WTC11 (cell line): ENCODE measurements at regions not wholly inside any gene's neighbourhood (a gene's known extent, or its start where the extent isn't known, plus 50 kb on each side); places are given as distances from the start of the nearest gene placed in this dataset.
A peak's percentile ranks its signal among the peaks of the same experiment; 100 is the strongest.

Source experiments
- ATAC-seq: fragments of 200-7000 bp; cut with Tn5 transposase; 2 replicates; pipeline ENCODE4 v1.10.0; 2021; ENCODE audit warnings: mild to moderate bottlenecking, moderate library complexity
- CTCF ChIA-PET: fragments of 300-600 bp; sonication (Branson Sonifier 250); formaldehyde crosslinking; loops from one replicate; lab custom pipeline; 2021; ENCODE audit warnings: antibody characterized with exemption; lab: Charles Lee
- POLR2A ChIA-PET: fragments of 350-600 bp; sonication (Branson Sonifier 250); formaldehyde crosslinking; loops from one replicate; lab custom pipeline; 2021; ENCODE audit warnings: antibody characterized with exemption; lab: Charles Lee
- DNase-seq: peaks from one replicate; pipeline ENCODE4 v3.0.0; 2021; ENCODE audit warnings: low spot score
- H3K27ac Mint-ChIP-seq: 2 replicates; pipeline ENCODE4 v1.8.0; 2021; ENCODE audit warnings: mixed read lengths
- H3K27me3 Mint-ChIP-seq: 2 replicates; pipeline ENCODE4 v1.8.0; 2021; ENCODE audit warnings: low read depth, mild to moderate bottlenecking, moderate library complexity, mixed read lengths
- H3K36me3 Mint-ChIP-seq: 2 replicates; pipeline ENCODE4 v1.8.0; 2021; ENCODE audit warnings: mixed read lengths
- H3K4me1 Mint-ChIP-seq: 2 replicates; pipeline ENCODE4 v1.8.0; 2022; ENCODE audit warnings: mixed read lengths
- H3K4me3 Mint-ChIP-seq: 2 replicates; pipeline ENCODE4 v1.8.0; 2021; ENCODE audit warnings: mild to moderate bottlenecking, moderate library complexity, mixed read lengths
- H3K9me3 Mint-ChIP-seq: 2 replicates; pipeline ENCODE4 v1.8.0; 2021; ENCODE audit warnings: mixed read lengths
- AR ChIP-seq: fragments of 250-450 bp; sonication (Bioruptor Pico); IDR thresholded peaks from 2 replicates; pipeline ENCODE4 v1.9.0; 2021; ENCODE audit warnings: mild to moderate bottlenecking
- CBFB ChIP-seq: sonication (generic); formaldehyde crosslinking; IDR thresholded peaks from 2 replicates; pipeline ENCODE4 v1.8.1; 2022; ENCODE audit warnings: mild to moderate bottlenecking, low read depth, missing genetic modification reagents
- CREB1 ChIP-seq: sonication (generic); formaldehyde crosslinking; IDR thresholded peaks from 2 replicates; pipeline ENCODE4 v1.8.0; 2023; ENCODE audit warnings: mild to moderate bottlenecking, missing genetic modification reagents
- CREM ChIP-seq: sonication (generic); formaldehyde crosslinking; IDR thresholded peaks from 2 replicates; pipeline ENCODE4 v1.8.1; 2022; ENCODE audit warnings: mild to moderate bottlenecking, missing genetic modification reagents, moderate library complexity
- ETV6 ChIP-seq: sonication (generic); formaldehyde crosslinking; IDR thresholded peaks from 2 replicates; pipeline ENCODE4 v1.8.1; 2022; ENCODE audit warnings: mild to moderate bottlenecking, missing genetic modification reagents
- GRHL2 ChIP-seq: fragments of 250-450 bp; sonication (Bioruptor Pico); IDR thresholded peaks from 2 replicates; pipeline ENCODE4 v1.8.0; 2022; ENCODE audit warnings: mild to moderate bottlenecking, moderate library complexity; ENCODE audit not compliant: insufficient replicate concordance, severe bottlenecking
- NR1H2 ChIP-seq: sonication (generic); formaldehyde crosslinking; IDR thresholded peaks from 2 replicates; pipeline ENCODE4 v1.9.0; 2021; ENCODE audit warnings: mild to moderate bottlenecking, moderate library complexity, missing genetic modification reagents
- RORB ChIP-seq: fragments of 250-450 bp; sonication (Bioruptor Pico); IDR thresholded peaks from 2 replicates; pipeline ENCODE4 v1.9.0; 2021; ENCODE audit warnings: mild to moderate bottlenecking
- USF2 ChIP-seq: sonication (generic); formaldehyde crosslinking; IDR thresholded peaks from 2 replicates; pipeline ENCODE4 v1.8.1; 2023; ENCODE audit warnings: mild to moderate bottlenecking, missing genetic modification reagents, moderate library complexity
- ZMAT4 ChIP-seq: fragments of 250-450 bp; sonication (Bioruptor Pico); IDR thresholded peaks from 2 replicates; pipeline ENCODE4 v1.9.0; 2021; ENCODE audit warnings: mild to moderate bottlenecking
- ZNF121 ChIP-seq: sonication (generic); formaldehyde crosslinking; IDR thresholded peaks from 2 replicates; pipeline ENCODE4 v1.8.0; 2023; ENCODE audit warnings: missing genetic modification reagents
- ZNF396 ChIP-seq: fragments of 250-450 bp; sonication (Bioruptor Pico); IDR thresholded peaks from 2 replicates; pipeline ENCODE4 v1.8.0; 2021; ENCODE audit warnings: mild to moderate bottlenecking, moderate library complexity, borderline replicate concordance
- TF ChIP-seq, protein P1 (sequence below): sonication (generic); formaldehyde crosslinking; IDR thresholded peaks from 2 replicates; pipeline ENCODE4 v1.8.1; 2023; ENCODE audit warnings: mild to moderate bottlenecking, missing genetic modification reagents
- TF ChIP-seq, protein P2 (sequence below): fragments of 250-450 bp; sonication (Bioruptor Pico); IDR thresholded peaks from 2 replicates; pipeline ENCODE4 v2.1.2; 2022; ENCODE audit warnings: mild to moderate bottlenecking, moderate library complexity

- no peak for TF ChIP-seq USF2 (CRISPR knock-in tag)
- TF ChIP-seq, protein P1, sequence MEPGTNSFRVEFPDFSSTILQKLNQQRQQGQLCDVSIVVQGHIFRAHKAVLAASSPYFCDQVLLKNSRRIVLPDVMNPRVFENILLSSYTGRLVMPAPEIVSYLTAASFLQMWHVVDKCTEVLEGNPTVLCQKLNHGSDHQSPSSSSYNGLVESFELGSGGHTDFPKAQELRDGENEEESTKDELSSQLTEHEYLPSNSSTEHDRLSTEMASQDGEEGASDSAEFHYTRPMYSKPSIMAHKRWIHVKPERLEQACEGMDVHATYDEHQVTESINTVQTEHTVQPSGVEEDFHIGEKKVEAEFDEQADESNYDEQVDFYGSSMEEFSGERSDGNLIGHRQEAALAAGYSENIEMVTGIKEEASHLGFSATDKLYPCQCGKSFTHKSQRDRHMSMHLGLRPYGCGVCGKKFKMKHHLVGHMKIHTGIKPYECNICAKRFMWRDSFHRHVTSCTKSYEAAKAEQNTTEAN = no peak
- no peak for TF ChIP-seq CREM (CRISPR knock-in tag)
- no peak for TF ChIP-seq ZNF396 (CRISPR knock-in tag)
- TF ChIP-seq ZNF121 (CRISPR knock-in tag) = no peak
- no peak for TF ChIP-seq CBFB (CRISPR knock-in tag)
- no peak for TF ChIP-seq RORB
- TF ChIP-seq ZMAT4 (CRISPR knock-in tag) = no peak
- TF ChIP-seq CREB1 (CRISPR knock-in tag) = no peak
- TF ChIP-seq NR1H2 (CRISPR knock-in tag) = no peak
- TF ChIP-seq GRHL2 (CRISPR knock-in tag) = no peak
These were observed 74.8 kb upstream of the TNP1 start (continued) for GRCh38 chr2:216934623-216935022.

DNA sequence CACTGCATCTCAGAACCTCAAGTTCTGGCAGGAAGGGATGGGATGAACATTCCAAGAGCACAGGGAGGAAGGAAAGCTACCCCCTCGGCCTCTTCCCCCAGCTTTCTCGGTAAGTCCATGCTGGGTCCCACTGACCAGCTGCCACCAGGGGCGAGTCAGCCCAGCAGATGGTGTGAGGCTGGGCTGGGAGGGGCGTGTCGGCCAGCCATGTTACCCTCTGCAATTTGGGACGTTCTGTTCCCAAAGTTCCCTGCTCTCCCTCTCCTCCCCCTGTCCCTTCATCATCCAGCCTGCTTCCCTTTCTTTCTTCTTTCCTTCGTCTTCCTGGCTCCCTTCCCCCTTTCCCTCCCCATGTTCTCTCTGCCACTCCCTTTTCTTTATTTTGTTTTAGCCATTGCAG lies 74.3 kb upstream of the TNP1 start:
- peaks cover 11% of the 10 kb centered on the region for H3K9me3 Mint-ChIP-seq
- H3K36me3 Mint-ChIP-seq = no peaks in the 10 kb centered on the region
- POLR2A ChIA-PET = no interaction called here
- peaks cover 10% of the 10 kb centered on the region for H3K4me1 Mint-ChIP-seq
- H3K27me3 Mint-ChIP-seq = no peaks in the 10 kb centered on the region
- H3K27ac Mint-ChIP-seq = no peak overlapping the region
- H3K4me3 Mint-ChIP-seq = no peak overlapping the region
- TF ChIP-seq, protein P2, sequence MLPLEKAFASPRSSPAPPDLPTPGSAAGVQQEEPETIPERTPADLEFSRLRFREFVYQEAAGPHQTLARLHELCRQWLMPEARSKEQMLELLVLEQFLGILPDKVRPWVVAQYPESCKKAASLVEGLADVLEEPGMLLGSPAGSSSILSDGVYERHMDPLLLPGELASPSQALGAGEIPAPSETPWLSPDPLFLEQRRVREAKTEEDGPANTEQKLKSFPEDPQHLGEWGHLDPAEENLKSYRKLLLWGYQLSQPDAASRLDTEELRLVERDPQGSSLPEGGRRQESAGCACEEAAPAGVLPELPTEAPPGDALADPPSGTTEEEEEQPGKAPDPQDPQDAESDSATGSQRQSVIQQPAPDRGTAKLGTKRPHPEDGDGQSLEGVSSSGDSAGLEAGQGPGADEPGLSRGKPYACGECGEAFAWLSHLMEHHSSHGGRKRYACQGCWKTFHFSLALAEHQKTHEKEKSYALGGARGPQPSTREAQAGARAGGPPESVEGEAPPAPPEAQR (CRISPR knock-in tag) = no peak
- CTCF ChIA-PET = interaction anchor here (0.7 to 0.9 kb wide), 2 partner anchors 142 to 822 kb away, joined by 4 read pairs; no protein-coding TSS in a partner anchor
- no peak for DNase-seq
- ATAC-seq = peak; percentile 54

DNA sequence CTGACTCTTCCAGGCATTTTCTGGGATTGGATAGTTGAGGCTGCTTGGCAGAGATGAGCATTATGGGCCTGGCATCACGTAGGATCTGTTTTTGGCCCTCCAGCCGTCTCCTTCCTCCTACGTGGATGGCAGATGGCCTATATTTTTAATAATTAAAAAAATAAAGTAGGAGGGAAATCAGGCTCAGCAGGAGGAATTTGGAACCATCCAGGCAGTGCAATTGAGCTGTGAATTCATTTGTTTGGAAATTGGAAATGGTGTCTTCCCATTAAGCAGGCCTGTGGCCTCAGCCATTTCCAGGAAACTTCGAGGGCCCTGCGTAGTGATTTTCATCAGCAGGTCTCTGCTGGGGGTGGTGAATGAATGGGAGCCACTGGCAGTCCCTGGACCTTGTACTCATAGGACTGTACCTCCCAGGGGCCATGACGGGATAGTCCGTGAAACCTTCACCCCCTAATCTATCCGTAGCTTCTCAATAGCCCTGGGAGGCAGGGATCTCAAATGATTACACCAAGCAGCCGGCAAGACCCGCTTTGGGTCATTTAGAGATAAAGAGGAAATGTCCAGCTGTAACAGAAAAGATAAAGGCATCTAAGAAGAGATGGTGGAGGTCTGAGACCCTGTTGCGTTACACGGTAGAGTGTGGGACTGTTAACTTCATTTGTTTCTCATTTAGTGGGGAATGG lies 73.1 kb upstream of the TNP1 start:
- ATAC-seq = no peak

More for the DNA sequence above, 73.1 kb upstream of the TNP1 start:
- no peaks in the 10 kb centered on the region for H3K27me3 Mint-ChIP-seq
- no peaks in the 10 kb centered on the region for H3K36me3 Mint-ChIP-seq
- H3K4me1 Mint-ChIP-seq = peaks cover 10% of the 10 kb centered on the region
- no peak for DNase-seq
- no peak overlapping the region for H3K27ac Mint-ChIP-seq
- TF ChIP-seq AR (no peak), ETV6 (CRISPR knock-in tag) (no peak), RORB (no peak)
- peaks cover 11% of the 10 kb centered on the region for H3K9me3 Mint-ChIP-seq
- no peak overlapping the region for H3K4me3 Mint-ChIP-seq
- ChIA-PET CTCF (interaction anchor here (1.2 kb wide), 1 partner anchor 234 kb away, joined by 5 read pairs; no protein-coding TSS in a partner anchor), POLR2A (no interaction called here)
